ENCODE measurements at regions not wholly inside any gene's neighbourhood (a gene's known extent, or its start where the extent isn't known, plus 50 kb on each side); places are given as distances from the start of the nearest gene placed in this dataset.

DNA sequence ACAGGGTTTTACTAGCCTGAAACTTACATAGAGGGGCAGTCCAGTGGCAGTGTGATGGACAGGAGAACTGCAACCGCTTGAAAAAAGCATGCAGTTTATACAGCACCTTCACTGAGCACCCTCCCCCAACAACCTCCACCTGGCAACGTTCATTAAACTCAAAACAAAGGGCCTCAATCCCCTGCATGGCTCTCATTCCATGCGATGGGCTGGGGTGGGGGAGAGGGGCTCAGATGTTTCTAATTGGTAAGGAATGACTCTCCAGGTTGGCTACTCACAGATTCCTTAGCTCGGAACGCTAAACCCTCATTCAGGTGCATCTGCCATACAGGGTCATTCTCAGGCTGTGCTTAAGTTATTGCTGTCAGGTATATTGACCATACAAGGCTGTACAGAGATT lies 80.9 kb upstream of the ITGA1 start:
- H3K79me2 ChIP-seq (ENCODE audit: control insufficient read depth, insufficient read depth, low read length), result no peaks in the 10 kb centered on the region
- H3K36me3 ChIP-seq (ENCODE audit: control insufficient read depth in 2 of 2, insufficient read depth in 2 of 2, low read length in 1 of 2), result no peaks in the 10 kb centered on the region
- WGBS (ENCODE audit: insufficient coverage, insufficient replicate concordance, low lambda C conversion rate, missing lambda C conversion rate), result 29% methylated on average over 5 of the region's 5 CpGs
- no peak overlapping the region for H3K27ac ChIP-seq (ENCODE audit: control insufficient read depth, insufficient read depth)
- H3K4me3 ChIP-seq, result no peak overlapping the region
- ChIA-PET POLR2A (no interaction called here), SMC1A (ENCODE audit: uncharacterized antibody, unreplicated experiment) (interaction anchor here (1.1 to 1.2 kb wide), 2 partner anchors 14 to 32 kb away, joined by 3 to 5 read pairs; no protein-coding TSS in a partner anchor), RAD21 (ENCODE audit: unreplicated experiment) (no interaction called here), CTCF (no interaction called here)
- no peak overlapping the region for H2AFZ ChIP-seq (ENCODE audit: control insufficient read depth, low read depth, low read length)
- no peak overlapping the region for H3K4me2 ChIP-seq (ENCODE audit: control insufficient read depth, insufficient read depth)
- TF ChIP-seq TAF1 (IDR thresholded peaks at IDR 0.05; ENCODE audit: borderline replicate concordance, low read depth, low read length) (no peak), CHD1 (IDR thresholded peaks at IDR 0.05; ENCODE audit: low read depth, low read length) (no peak)
- BruUV-seq (replicated peaks), result no TSS peak
- intact Hi-C loops (cut with micrococcal nuclease; ENCODE audit: unreplicated experiment) (no loop called here), in situ Hi-C loops (cut with MboI) (no loop called here)
- H4K20me1 ChIP-seq (ENCODE audit: control insufficient read depth, insufficient read depth), result no peaks in the 10 kb centered on the region
- no peaks in the 10 kb centered on the region for H3K9me3 ChIP-seq (replicated peaks; ENCODE audit: control insufficient read depth, insufficient read depth, low read length)
- no peak for ATAC-seq
- no peak for FAIRE-seq
- H3K27me3 ChIP-seq (replicated peaks in 1 of 2; ENCODE audit: control insufficient read depth in 2 of 2, insufficient read depth in 2 of 2, low read length in 1 of 2), result peaks cover 0 to 1% of the 10 kb centered on the region in 2 experiments; a peak in 1 of 4 replicates
- DNase-seq (ENCODE audit: low read depth, low spot score), result no peak
- no peak overlapping the region for H3K9ac ChIP-seq (ENCODE audit: control insufficient read depth, insufficient read depth, low read length)
- no peaks in the 10 kb centered on the region for H3K4me1 ChIP-seq (ENCODE audit: control insufficient read depth, insufficient read depth, low read length)

DNA sequence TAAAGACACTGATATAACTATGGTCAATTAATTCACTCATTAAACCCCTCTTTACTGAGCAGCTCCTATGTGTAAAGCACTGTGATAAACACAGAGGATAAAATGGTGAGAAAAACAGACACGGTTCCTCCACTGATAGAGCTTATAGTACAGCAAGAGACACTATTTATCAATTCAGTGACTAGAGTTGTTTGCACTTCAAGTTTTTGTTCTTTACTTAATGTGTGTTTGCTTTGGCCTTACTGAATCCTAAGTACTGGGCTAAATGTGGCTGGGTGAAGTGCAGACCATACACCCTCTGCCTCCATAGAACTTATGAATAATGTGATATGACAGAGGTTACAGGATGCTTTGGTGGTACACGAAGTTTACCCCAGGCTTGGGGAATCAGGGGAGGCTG lies 80.1 kb upstream of the ITGA1 start:
- ATAC-seq, result no peak
- ChIA-PET CTCF (no interaction called here), POLR2A (no interaction called here), RAD21 (ENCODE audit: unreplicated experiment) (no interaction called here), SMC1A (ENCODE audit: uncharacterized antibody, unreplicated experiment) (interaction anchor here (1.1 to 1.2 kb wide), 2 partner anchors 13 to 31 kb away, joined by 3 to 5 read pairs; no protein-coding TSS in a partner anchor)
- 26% methylated on average over 2 of the region's 2 CpGs for WGBS (ENCODE audit: insufficient coverage, insufficient replicate concordance, low lambda C conversion rate, missing lambda C conversion rate)
- no peak overlapping the region for H3K9ac ChIP-seq (ENCODE audit: control insufficient read depth, insufficient read depth, low read length)
- H3K36me3 ChIP-seq (ENCODE audit: control insufficient read depth in 2 of 2, insufficient read depth in 2 of 2, low read length in 1 of 2), result no peaks in the 10 kb centered on the region
- H3K27ac ChIP-seq (ENCODE audit: control insufficient read depth, insufficient read depth), result no peak overlapping the region
- H4K20me1 ChIP-seq (ENCODE audit: control insufficient read depth, insufficient read depth), result no peaks in the 10 kb centered on the region
- DNase-seq (ENCODE audit: low read depth, low spot score), result no peak
- peaks cover 0 to 1% of the 10 kb centered on the region in 2 experiments; a peak in 1 of 4 replicates for H3K27me3 ChIP-seq (replicated peaks in 1 of 2; ENCODE audit: control insufficient read depth in 2 of 2, insufficient read depth in 2 of 2, low read length in 1 of 2)
- H3K4me1 ChIP-seq (ENCODE audit: control insufficient read depth, insufficient read depth, low read length), result no peaks in the 10 kb centered on the region
- intact Hi-C loops (cut with micrococcal nuclease; ENCODE audit: unreplicated experiment), result no loop called here
- H3K79me2 ChIP-seq (ENCODE audit: control insufficient read depth, insufficient read depth, low read length), result no peaks in the 10 kb centered on the region
- in situ Hi-C loops (cut with MboI), result no loop called here
- no peak overlapping the region for H2AFZ ChIP-seq (ENCODE audit: control insufficient read depth, low read depth, low read length)
- no peaks in the 10 kb centered on the region for H3K9me3 ChIP-seq (replicated peaks; ENCODE audit: control insufficient read depth, insufficient read depth, low read length)
- H3K4me3 ChIP-seq, result no peak overlapping the region
- no peak for FAIRE-seq
- no peak for TF ChIP-seq CBX5 (IDR thresholded peaks at IDR 0.05; ENCODE audit: low read depth)
- no peak for TF ChIP-seq CREM (IDR thresholded peaks at IDR 0.05; ENCODE audit: low read depth)
- TF ChIP-seq, protein P1, sequence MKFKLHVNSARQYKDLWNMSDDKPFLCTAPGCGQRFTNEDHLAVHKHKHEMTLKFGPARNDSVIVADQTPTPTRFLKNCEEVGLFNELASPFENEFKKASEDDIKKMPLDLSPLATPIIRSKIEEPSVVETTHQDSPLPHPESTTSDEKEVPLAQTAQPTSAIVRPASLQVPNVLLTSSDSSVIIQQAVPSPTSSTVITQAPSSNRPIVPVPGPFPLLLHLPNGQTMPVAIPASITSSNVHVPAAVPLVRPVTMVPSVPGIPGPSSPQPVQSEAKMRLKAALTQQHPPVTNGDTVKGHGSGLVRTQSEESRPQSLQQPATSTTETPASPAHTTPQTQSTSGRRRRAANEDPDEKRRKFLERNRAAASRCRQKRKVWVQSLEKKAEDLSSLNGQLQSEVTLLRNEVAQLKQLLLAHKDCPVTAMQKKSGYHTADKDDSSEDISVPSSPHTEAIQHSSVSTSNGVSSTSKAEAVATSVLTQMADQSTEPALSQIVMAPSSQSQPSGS (IDR thresholded peaks at IDR 0.05; ENCODE audit: low read length), result no peak
- TF ChIP-seq YBX1 (IDR thresholded peaks at IDR 0.05), result no peak
- H3K4me2 ChIP-seq (ENCODE audit: control insufficient read depth, insufficient read depth), result no peak overlapping the region
- no TSS peak for BruUV-seq (replicated peaks)
